ENCODE measurements at regions not wholly inside any gene's neighbourhood (a gene's known extent, or its start where the extent isn't known, plus 50 kb on each side); places are given as distances from the start of the nearest gene placed in this dataset.

GRCh38 chr6:82040405-82041221 is 206.9 kb downstream of the IBTK start:
- TF ChIP-seq, protein P1, sequence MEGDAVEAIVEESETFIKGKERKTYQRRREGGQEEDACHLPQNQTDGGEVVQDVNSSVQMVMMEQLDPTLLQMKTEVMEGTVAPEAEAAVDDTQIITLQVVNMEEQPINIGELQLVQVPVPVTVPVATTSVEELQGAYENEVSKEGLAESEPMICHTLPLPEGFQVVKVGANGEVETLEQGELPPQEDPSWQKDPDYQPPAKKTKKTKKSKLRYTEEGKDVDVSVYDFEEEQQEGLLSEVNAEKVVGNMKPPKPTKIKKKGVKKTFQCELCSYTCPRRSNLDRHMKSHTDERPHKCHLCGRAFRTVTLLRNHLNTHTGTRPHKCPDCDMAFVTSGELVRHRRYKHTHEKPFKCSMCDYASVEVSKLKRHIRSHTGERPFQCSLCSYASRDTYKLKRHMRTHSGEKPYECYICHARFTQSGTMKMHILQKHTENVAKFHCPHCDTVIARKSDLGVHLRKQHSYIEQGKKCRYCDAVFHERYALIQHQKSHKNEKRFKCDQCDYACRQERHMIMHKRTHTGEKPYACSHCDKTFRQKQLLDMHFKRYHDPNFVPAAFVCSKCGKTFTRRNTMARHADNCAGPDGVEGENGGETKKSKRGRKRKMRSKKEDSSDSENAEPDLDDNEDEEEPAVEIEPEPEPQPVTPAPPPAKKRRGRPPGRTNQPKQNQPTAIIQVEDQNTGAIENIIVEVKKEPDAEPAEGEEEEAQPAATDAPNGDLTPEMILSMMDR (IDR thresholded peaks at IDR 0.05), result peak in 5 of 7 experiments; percentile 26 to 62 (median 50)
- TF ChIP-seq POLR2AphosphoS5 (IDR thresholded peaks at IDR 0.05), result no peak
